T-helper 2 cell treated with Interferon-gamma antibody and Interleukin-4, amounts not matched to agents 5 μg/mL and 100 μg/mL, for 36 hours (primary cell): ENCODE measurements at regions not wholly inside any gene's neighbourhood (a gene's known extent, or its start where the extent isn't known, plus 50 kb on each side); places are given as distances from the start of the nearest gene placed in this dataset.
"Not testable (repeated sequence)": the region's sequence is repeated elsewhere in the genome, so short reads cannot be mapped to it uniquely, and the experiment has no call there.

ENCODE experiments used
- DNase-seq: peaks from one replicate; pipeline ENCODE4 v3.0.0; 2021; ENCODE audit warnings: low spot score
- H3K27ac Mint-ChIP-seq: one replicate; pipeline ENCODE4 v1.8.0; 2021; ENCODE audit warnings: mild to moderate bottlenecking, mixed read lengths
- H3K27me3 Mint-ChIP-seq: one replicate; pipeline ENCODE4 v1.8.0; 2021; ENCODE audit warnings: low read depth, mixed read lengths
- H3K36me3 Mint-ChIP-seq: one replicate; pipeline ENCODE4 v1.8.0; 2021; ENCODE audit warnings: low read depth, mixed read lengths
- H3K4me1 Mint-ChIP-seq: one replicate; pipeline ENCODE4 v1.8.0; 2021; ENCODE audit warnings: low read depth, mixed read lengths
- H3K4me3 Mint-ChIP-seq: one replicate; pipeline ENCODE4 v1.8.0; 2022; ENCODE audit warnings: mild to moderate bottlenecking, moderate library complexity, mixed read lengths
- H3K9me3 Mint-ChIP-seq: one replicate; pipeline ENCODE4 v1.8.0; 2021; ENCODE audit warnings: mixed read lengths

- no peak for DNase-seq
- H3K27me3 Mint-ChIP-seq = no peaks in the 10 kb centered on the region
- no peak overlapping the region for H3K27ac Mint-ChIP-seq
- H3K36me3 Mint-ChIP-seq = no peaks in the 10 kb centered on the region
- H3K4me1 Mint-ChIP-seq = no peaks in the 10 kb centered on the region
- no peak overlapping the region for H3K4me3 Mint-ChIP-seq
- H3K9me3 Mint-ChIP-seq = no peaks in the 10 kb centered on the region
Measured at GRCh38 chr7:49088017-49088416, 163.7 kb downstream of the CDC14C start.

GRCh38 chr7:49089717-49090116 is 165.4 kb downstream of the CDC14C start:
- Mint-ChIP-seq H3K27ac (no peak overlapping the region), H3K4me1 (no peaks in the 10 kb centered on the region), H3K36me3 (no peaks in the 10 kb centered on the region), H3K4me3 (no peak overlapping the region), H3K9me3 (no peaks in the 10 kb centered on the region), H3K27me3 (no peaks in the 10 kb centered on the region)
- no peak for DNase-seq

DNA sequence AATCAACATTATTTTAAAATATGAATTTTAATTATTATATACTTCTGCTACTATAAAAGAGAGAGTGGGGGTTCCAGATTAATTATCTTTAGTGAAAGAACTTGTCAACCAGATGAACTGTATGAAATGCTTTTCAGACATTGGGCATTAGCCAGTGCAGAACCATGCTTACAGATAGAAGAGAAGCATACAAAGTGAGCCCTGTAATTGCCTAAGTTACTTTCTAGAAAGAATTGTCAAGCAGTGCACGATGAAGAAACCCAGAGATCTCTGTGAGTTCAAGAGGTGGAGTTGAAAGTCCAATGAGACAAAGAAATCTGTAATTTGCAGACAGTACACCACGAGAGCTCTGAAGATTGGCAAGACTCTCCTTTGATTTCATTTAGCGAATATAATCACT is 166.7 kb downstream of the CDC14C start:
- Mint-ChIP-seq H3K27ac (no peak overlapping the region), H3K4me3 (no peak overlapping the region), H3K36me3 (no peaks in the 10 kb centered on the region), H3K4me1 (no peaks in the 10 kb centered on the region), H3K9me3 (no peaks in the 10 kb centered on the region), H3K27me3 (no peaks in the 10 kb centered on the region)
- no peak for DNase-seq

DNA sequence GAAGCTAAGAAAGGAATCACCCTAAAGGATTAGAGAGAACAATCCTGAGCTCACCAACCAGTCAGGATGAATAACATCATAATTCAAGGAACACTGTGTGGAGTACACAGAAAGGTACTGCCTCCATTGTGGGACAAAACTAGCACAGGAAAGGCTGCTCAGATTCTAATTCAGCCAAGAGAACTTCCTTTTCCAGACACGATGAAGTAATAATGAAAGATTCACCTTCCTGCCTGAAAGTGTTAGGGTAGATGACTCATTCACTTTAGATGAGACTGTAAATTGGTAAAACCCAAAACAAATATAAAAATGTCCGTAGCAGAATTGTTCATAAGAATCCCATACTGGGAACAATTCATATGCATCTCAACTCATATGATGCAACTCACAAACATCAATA is 167.2 kb downstream of the CDC14C start:
- DNase-seq = no peak
- H3K4me1 Mint-ChIP-seq = no peaks in the 10 kb centered on the region

DNA sequence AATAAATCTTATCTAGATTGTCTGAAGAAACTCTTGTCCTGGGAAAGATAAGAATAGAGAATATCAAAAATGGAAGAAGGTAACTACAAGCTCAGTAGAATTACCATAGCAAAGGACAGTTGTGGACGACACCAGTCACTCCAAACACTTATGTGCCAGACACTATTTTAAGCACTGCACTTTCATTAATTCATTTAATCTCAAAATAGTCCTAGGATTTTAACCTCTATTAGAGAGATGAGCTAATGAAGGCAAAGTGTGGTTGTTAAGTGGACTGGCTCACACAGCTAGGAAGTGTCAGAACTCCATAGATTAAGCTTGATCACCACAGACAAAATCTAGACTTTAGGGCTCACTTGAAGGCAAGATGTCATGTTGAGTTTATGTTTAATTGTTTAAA is 168.9 kb downstream of the CDC14C start:
- H3K4me3 Mint-ChIP-seq = no peak overlapping the region
- no peak overlapping the region for H3K27ac Mint-ChIP-seq

More for the DNA sequence above, 167.2 kb downstream of the CDC14C start:
- H3K9me3 Mint-ChIP-seq = no peaks in the 10 kb centered on the region
- no peak overlapping the region for H3K27ac Mint-ChIP-seq
- H3K36me3 Mint-ChIP-seq = no peaks in the 10 kb centered on the region
- no peaks in the 10 kb centered on the region for H3K27me3 Mint-ChIP-seq
- no peak overlapping the region for H3K4me3 Mint-ChIP-seq

GRCh38 chr7:49094866-49095265 is 170.5 kb downstream of the CDC14C start:
- H3K27me3 Mint-ChIP-seq = no peaks in the 10 kb centered on the region
- no peaks in the 10 kb centered on the region for H3K9me3 Mint-ChIP-seq
- no peaks in the 10 kb centered on the region for H3K36me3 Mint-ChIP-seq
- no peak overlapping the region for H3K4me3 Mint-ChIP-seq
- DNase-seq = no peak
- H3K4me1 Mint-ChIP-seq = no peaks in the 10 kb centered on the region
- H3K27ac Mint-ChIP-seq = no peak overlapping the region

More for the DNA sequence above, 168.9 kb downstream of the CDC14C start:
- DNase-seq = no peak
- Mint-ChIP-seq H3K36me3 (no peaks in the 10 kb centered on the region), H3K27me3 (no peaks in the 10 kb centered on the region), H3K9me3 (no peaks in the 10 kb centered on the region), H3K4me1 (no peaks in the 10 kb centered on the region)

DNA sequence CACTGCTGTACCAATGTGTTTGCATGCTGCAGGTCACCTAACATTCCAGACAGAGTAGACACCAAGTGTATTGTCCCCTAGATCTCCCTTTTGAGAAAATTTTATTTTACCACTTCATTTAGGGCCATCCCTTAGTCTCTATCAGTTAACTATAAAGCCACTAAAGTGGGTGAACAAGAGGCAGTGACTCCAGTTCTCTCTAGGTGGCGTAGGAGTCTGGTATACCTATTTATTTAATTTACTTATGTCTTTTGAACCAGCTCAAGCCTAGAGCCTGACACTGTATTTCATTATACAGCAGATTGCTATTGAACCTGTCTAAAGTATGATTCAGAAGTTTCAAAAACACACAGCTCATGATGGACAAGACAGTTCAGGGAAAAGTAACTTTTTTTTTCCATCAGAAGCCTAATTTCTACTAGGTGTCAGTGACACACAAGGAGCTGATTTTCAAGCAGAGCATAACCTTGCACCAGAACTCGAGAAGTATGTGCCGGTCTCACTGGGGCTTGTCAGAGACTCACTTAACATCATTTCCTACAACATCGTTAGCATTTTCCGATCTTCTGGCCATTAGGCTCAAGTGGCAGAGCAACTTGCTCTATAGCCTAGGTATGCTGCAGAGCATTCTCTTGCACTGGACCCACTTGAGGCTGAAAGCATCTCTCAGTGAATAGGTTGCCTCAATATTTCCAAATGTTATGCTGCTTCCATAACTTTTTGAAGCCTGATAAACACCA is 175.4 kb downstream of the CDC14C start:
- H3K36me3 Mint-ChIP-seq = no peaks in the 10 kb centered on the region
- DNase-seq = no peak
- H3K4me3 Mint-ChIP-seq = no peak overlapping the region
- no peaks in the 10 kb centered on the region for H3K27me3 Mint-ChIP-seq
- H3K27ac Mint-ChIP-seq = no peak overlapping the region
- no peaks in the 10 kb centered on the region for H3K9me3 Mint-ChIP-seq
- H3K4me1 Mint-ChIP-seq = no peaks in the 10 kb centered on the region

GRCh38 chr7:49100908-49101740 is 176.8 kb downstream of the CDC14C start:
- not testable (repeated sequence) for H3K27me3 Mint-ChIP-seq, H3K9me3 Mint-ChIP-seq, H3K4me1 Mint-ChIP-seq, H3K27ac Mint-ChIP-seq, H3K4me3 Mint-ChIP-seq, DNase-seq, H3K36me3 Mint-ChIP-seq

DNA sequence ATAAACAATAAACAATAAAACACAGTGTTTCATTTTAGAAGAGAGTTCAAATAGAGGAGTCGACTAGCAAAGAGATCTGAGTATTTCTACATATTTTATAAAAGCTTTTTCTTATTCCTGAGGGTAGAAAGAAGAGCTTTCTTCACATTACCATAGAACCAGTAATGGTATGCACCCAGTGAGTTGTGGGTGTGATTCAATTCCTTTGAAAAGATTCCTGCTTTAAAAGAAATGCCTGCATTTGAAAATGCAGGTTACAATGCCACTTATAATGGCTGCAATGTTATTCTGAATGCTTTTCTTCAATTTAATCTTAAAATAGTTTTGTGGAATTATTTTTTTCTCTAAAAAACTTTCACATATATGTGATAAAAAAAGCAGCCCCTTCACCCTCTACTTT is 178.1 kb downstream of the CDC14C start:
- Mint-ChIP-seq H3K27me3 (no peaks in the 10 kb centered on the region), H3K27ac (no peak overlapping the region), H3K4me1 (no peaks in the 10 kb centered on the region), H3K4me3 (no peak overlapping the region), H3K9me3 (peaks cover 5% of the 10 kb centered on the region), H3K36me3 (no peaks in the 10 kb centered on the region)
- DNase-seq = no peak

- no peak overlapping the region for H3K27ac Mint-ChIP-seq
- no peak for DNase-seq
- no peaks in the 10 kb centered on the region for H3K4me1 Mint-ChIP-seq
- no peaks in the 10 kb centered on the region for H3K36me3 Mint-ChIP-seq
- no peaks in the 10 kb centered on the region for H3K27me3 Mint-ChIP-seq
- no peak overlapping the region for H3K4me3 Mint-ChIP-seq
- peaks cover 10% of the 10 kb centered on the region for H3K9me3 Mint-ChIP-seq
Measured at GRCh38 chr7:49111706-49112105, 187.4 kb downstream of the CDC14C start.

- Mint-ChIP-seq H3K4me3 (no peak overlapping the region), H3K9me3 (peaks cover 6% of the 10 kb centered on the region), H3K4me1 (no peaks in the 10 kb centered on the region), H3K36me3 (no peaks in the 10 kb centered on the region), H3K27ac (no peak overlapping the region), H3K27me3 (no peaks in the 10 kb centered on the region)
- DNase-seq = no peak
Measured at GRCh38 chr7:49112222-49112621, 187.9 kb downstream of the CDC14C start.

GRCh38 chr7:49112647-49113046 is 188.3 kb downstream of the CDC14C start:
- H3K27me3 Mint-ChIP-seq = no peaks in the 10 kb centered on the region
- H3K9me3 Mint-ChIP-seq = peaks cover 6% of the 10 kb centered on the region
- no peaks in the 10 kb centered on the region for H3K36me3 Mint-ChIP-seq
- DNase-seq = no peak
- H3K27ac Mint-ChIP-seq = no peak overlapping the region
- no peaks in the 10 kb centered on the region for H3K4me1 Mint-ChIP-seq
- no peak overlapping the region for H3K4me3 Mint-ChIP-seq

DNA sequence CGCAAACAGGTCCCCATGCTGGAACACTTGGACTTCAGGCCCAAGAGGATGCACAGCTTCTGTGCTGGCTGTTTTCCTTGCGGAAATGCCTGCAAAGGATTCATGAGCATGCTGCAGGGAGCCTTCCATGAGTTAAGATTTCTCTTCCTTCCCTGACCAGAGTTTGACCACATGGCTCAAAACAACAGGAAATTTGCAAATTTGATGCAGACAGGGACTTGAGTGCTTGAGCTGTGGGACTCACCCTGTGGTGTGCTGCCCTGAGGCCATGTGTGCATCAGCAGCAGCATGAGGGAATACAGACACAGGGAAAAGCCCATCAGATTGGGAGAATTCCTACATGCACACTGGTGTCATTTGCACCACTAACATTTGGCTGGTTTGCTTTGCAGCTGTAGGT is 195.4 kb downstream of the CDC14C start:
- no peaks in the 10 kb centered on the region for H3K36me3 Mint-ChIP-seq
- no peak overlapping the region for H3K4me3 Mint-ChIP-seq
- peaks cover 13% of the 10 kb centered on the region for H3K9me3 Mint-ChIP-seq
- no peaks in the 10 kb centered on the region for H3K4me1 Mint-ChIP-seq
- H3K27ac Mint-ChIP-seq = no peak overlapping the region
- no peak for DNase-seq
- H3K27me3 Mint-ChIP-seq = no peaks in the 10 kb centered on the region

DNA sequence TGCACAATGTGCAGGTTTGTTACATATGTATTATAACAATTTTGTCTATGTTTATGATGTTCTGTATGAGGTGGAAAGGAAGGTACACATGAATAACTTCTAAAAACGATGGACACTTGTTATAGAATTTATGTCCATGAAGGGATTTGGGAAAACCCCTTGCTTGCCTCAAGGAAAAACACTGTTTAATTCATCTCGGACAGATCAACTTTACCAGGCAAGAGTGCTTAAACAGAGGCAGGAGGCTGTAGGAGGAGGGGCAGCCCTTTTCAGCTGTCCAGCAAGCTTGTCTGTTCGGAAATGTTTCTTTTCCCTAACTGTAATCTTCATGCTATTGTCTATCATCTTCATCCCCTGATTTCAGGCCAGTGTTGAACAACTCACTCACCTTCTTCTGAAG is 200.9 kb downstream of the CDC14C start:
- H3K4me3 Mint-ChIP-seq = no peak overlapping the region
- no peak overlapping the region for H3K27ac Mint-ChIP-seq
- no peaks in the 10 kb centered on the region for H3K27me3 Mint-ChIP-seq
- H3K36me3 Mint-ChIP-seq = no peaks in the 10 kb centered on the region
- H3K9me3 Mint-ChIP-seq = peaks cover 11% of the 10 kb centered on the region
- no peaks in the 10 kb centered on the region for H3K4me1 Mint-ChIP-seq
- DNase-seq = no peak
